ENCODE measurements at regions not wholly inside any gene's neighbourhood (a gene's known extent, or its start where the extent isn't known, plus 50 kb on each side); places are given as distances from the start of the nearest gene placed in this dataset.
"Not testable (repeated sequence)": the region's sequence is repeated elsewhere in the genome, so short reads cannot be mapped to it uniquely, and the experiment has no call there.

- FAIRE-seq (no peak), DNase-seq (ENCODE audit: low spot score in 2 of 2) (no peak)
Measured at GRCh38 chr7:152544481-152544927, 108.7 kb upstream of the KMT2C start.

GRCh38 chr7:152543799-152544198, 108.0 kb upstream of the KMT2C start:
- DNase-seq (ENCODE audit: low spot score in 2 of 2) (no peak), FAIRE-seq (no peak)

- FAIRE-seq (no peak), DNase-seq (ENCODE audit: low spot score in 2 of 2) (no peak)
Measured at GRCh38 chr7:152541892-152542291, 106.1 kb upstream of the KMT2C start.

GRCh38 chr7:152539190-152539495, 103.3 kb upstream of the KMT2C start:
- DNase-seq (ENCODE audit: low spot score in 2 of 2); FAIRE-seq: not testable (repeated sequence)

- FAIRE-seq; DNase-seq (ENCODE audit: low spot score in 2 of 2): not testable (repeated sequence)
Measured at GRCh38 chr7:152538346-152539189, 102.8 kb upstream of the KMT2C start.

GRCh38 chr7:152537639-152538038, 101.8 kb upstream of the KMT2C start:
- no peak for DNase-seq (ENCODE audit: low spot score in 2 of 2)
- FAIRE-seq = no peak

- FAIRE-seq (no peak), DNase-seq (ENCODE audit: low spot score in 2 of 2) (no peak)
Measured at GRCh38 chr7:152528612-152529011, 92.8 kb upstream of the KMT2C start.

- no peak for FAIRE-seq
- no peak for DNase-seq (ENCODE audit: low spot score in 2 of 2)
Measured at GRCh38 chr7:152527610-152528032, 91.8 kb upstream of the KMT2C start.

- FAIRE-seq = no peak
Measured at GRCh38 chr7:152523916-152524315, 88.1 kb upstream of the KMT2C start.

GRCh38 chr7:152522571-152523067, 86.8 kb upstream of the KMT2C start:
- DNase-seq (ENCODE audit: low spot score in 2 of 2) (peak; percentile 45 to 59), FAIRE-seq (no peak)

More at GRCh38 chr7:152523916-152524315, 88.1 kb upstream of the KMT2C start:
- DNase-seq (ENCODE audit: low spot score in 2 of 2) = no peak

GRCh38 chr7:152521420-152522337, 85.9 kb upstream of the KMT2C start:
- DNase-seq (ENCODE audit: low spot score in 2 of 2) (no peak), FAIRE-seq (no peak)

GRCh38 chr7:152520861-152521302, 85.1 kb upstream of the KMT2C start:
- FAIRE-seq (no peak), DNase-seq (ENCODE audit: low spot score in 2 of 2) (no peak)

- FAIRE-seq (no peak), DNase-seq (ENCODE audit: low spot score in 2 of 2) (no peak)
Measured at GRCh38 chr7:152519290-152519689, 83.5 kb upstream of the KMT2C start.

- no peak for FAIRE-seq
- DNase-seq (ENCODE audit: low spot score in 2 of 2) = no peak
Measured at GRCh38 chr7:152516216-152516615, 80.4 kb upstream of the KMT2C start.

GRCh38 chr7:152515266-152515950, 79.6 kb upstream of the KMT2C start:
- FAIRE-seq; DNase-seq (ENCODE audit: low spot score in 2 of 2): not testable (repeated sequence)

- DNase-seq (ENCODE audit: low spot score in 2 of 2) = no peak
- FAIRE-seq = no peak
Measured at GRCh38 chr7:152514771-152515105, 78.9 kb upstream of the KMT2C start.

GRCh38 chr7:152513861-152514770, 78.3 kb upstream of the KMT2C start:
- DNase-seq (ENCODE audit: low spot score in 2 of 2) (no peak), FAIRE-seq (no peak)

- FAIRE-seq (no peak), DNase-seq (ENCODE audit: low spot score in 2 of 2) (no peak)
Measured at GRCh38 chr7:152512706-152513105, 76.9 kb upstream of the KMT2C start.

- DNase-seq (ENCODE audit: low spot score in 2 of 2) (no peak), FAIRE-seq (no peak)
Measured at GRCh38 chr7:152511736-152512135, 75.9 kb upstream of the KMT2C start.

- no peak for FAIRE-seq
- no peak for DNase-seq (ENCODE audit: low spot score in 2 of 2)
Measured at GRCh38 chr7:152508701-152509100, 72.9 kb upstream of the KMT2C start.
